HepG2 (cell line): ENCODE measurements at regions not wholly inside any gene's neighbourhood (a gene's known extent, or its start where the extent isn't known, plus 50 kb on each side); places are given as distances from the start of the nearest gene placed in this dataset.
"Not testable (repeated sequence)": the region's sequence is repeated elsewhere in the genome, so short reads cannot be mapped to it uniquely, and the experiment has no call there.

Experiments used
- ATAC-seq: fragments of 200-7000 bp; cut with Tn5 transposase; 3 replicates; pipeline ENCODE4 v1.9.1; 2020; ENCODE audit warnings: mild to moderate bottlenecking, moderate library complexity
- BruUV-seq: library from RNA; stranded (reverse); fragments of 400-500 nt; replicated peaks from 2 replicates; lab custom pipeline; 2021; lab: Mats Ljungman, UMichigan
- CTCF ChIA-PET: fragments of 300-600 bp; formaldehyde crosslinking; extraction: SDS; loops from one replicate; lab custom pipeline; 2021; ENCODE audit warnings: low total read pairs, inconsistent platforms, low intra/inter-chr PET ratio; lab: Yijun Ruan, JAX
- POLR2A ChIA-PET: fragments of 350-600 bp; sonication (Branson Sonifier 250); formaldehyde crosslinking; loops from one replicate; lab custom pipeline; 2020; ENCODE audit warnings: antibody characterized with exemption, inconsistent platforms; lab: Yijun Ruan, JAX
- DNase-seq: peaks from one replicate; pipeline ENCODE4 v3.0.0-alpha.2; 2015; ENCODE audit warnings: low spot score
- FAIRE-seq: peaks from 3 replicates; lab custom pipeline; 2011; peaks lifted over from hg19 to GRCh38; lab: Jason Lieb, UNC
- H2AFZ ChIP-seq: one replicate; pipeline ENCODE4 v1.6.1; 2011; ENCODE audit warnings: low read length, inconsistent platforms
- H3K27ac ChIP-seq: fragments of 300-600 bp; 3 replicates; pipeline ENCODE4 v1.8.0; 2011; ENCODE audit warnings: mixed run types, mild to moderate bottlenecking, mixed read lengths, low read length, inconsistent platforms; ENCODE audit not compliant: insufficient read depth; ENCODE audit errors: extremely low read length
- H3K27me3 ChIP-seq, 2 experiments: fragments of 200-600 bp in 1 of 2; 2 replicates in 1 of 2; 3 replicates in 1 of 2; pipeline versions ENCODE4 v1.6.0 to v1.8.0; 2011; ENCODE audit warnings: low read length in 2 of 2, mild to moderate bottlenecking in 2 of 2, moderate library complexity in 2 of 2, inconsistent platforms in 1 of 2; ENCODE audit not compliant: insufficient read depth in 2 of 2, control insufficient read depth in 1 of 2
- H3K36me3 ChIP-seq, 2 experiments: fragments of 200-600 bp in 1 of 2; replicated peaks in 1 of 2; 2 replicates in 1 of 2; 3 replicates in 1 of 2; pipeline versions ENCODE4 v1.5.1 to v1.8.0; 2011; ENCODE audit warnings: low read length in 2 of 2, inconsistent platforms in 1 of 2; ENCODE audit not compliant: insufficient read depth in 2 of 2, control insufficient read depth in 1 of 2
- H3K4me1 ChIP-seq: 2 replicates; pipeline ENCODE4 v1.5.1; 2012; ENCODE audit warnings: low read length, inconsistent platforms; ENCODE audit not compliant: insufficient read depth
- H3K4me2 ChIP-seq: 2 replicates; pipeline ENCODE4 v1.6.0; 2011; ENCODE audit warnings: low read depth, low read length, inconsistent platforms
- H3K4me3 ChIP-seq, 3 experiments: fragments of 200-600 bp in 1 of 3; sonication (generic), shearing (Covaris generic) in 1 of 3; replicated peaks in 1 of 3; 2 replicates each; pipeline ENCODE4 v1.5.1; 2011 to 2016; ENCODE audit warnings: low read length in 3 of 3, inconsistent platforms in 2 of 3, low read depth in 2 of 3, mild to moderate bottlenecking in 2 of 3, control low read depth in 1 of 3, mixed read lengths in 1 of 3; ENCODE audit not compliant: insufficient read depth in 1 of 3
- H3K79me2 ChIP-seq: one replicate; pipeline ENCODE4 v1.6.1; 2011; ENCODE audit warnings: low read length, inconsistent platforms; ENCODE audit not compliant: insufficient read depth
- H3K9ac ChIP-seq: 2 replicates; pipeline ENCODE4 v1.6.0; 2011; ENCODE audit warnings: mild to moderate bottlenecking, low read depth, low read length, inconsistent platforms; ENCODE audit not compliant: insufficient read depth
- H3K9me3 ChIP-seq: 2 replicates; pipeline ENCODE4 v1.5.1; 2012; ENCODE audit warnings: mild to moderate bottlenecking, low read length
- H4K20me1 ChIP-seq: 2 replicates; pipeline ENCODE4 v1.6.0; 2011; ENCODE audit warnings: inconsistent platforms, mild to moderate bottlenecking, low read length, moderate library complexity; ENCODE audit not compliant: insufficient read depth
- AHR ChIP-seq: IDR thresholded peaks from 2 replicates; pipeline ENCODE4 v1.6.1; 2018; ENCODE audit warnings: missing genetic modification reagents, missing compliant biosample characterization
- DMTF1 ChIP-seq: sonication (generic); formaldehyde crosslinking; IDR thresholded peaks from 2 replicates; pipeline ENCODE4 v1.4.0; 2020; ENCODE audit warnings: mild to moderate bottlenecking, missing genetic modification reagents
- EHMT2 ChIP-seq: fragments of 200-600 bp; sonication (generic); IDR thresholded peaks from 2 replicates; pipeline ENCODE4 v1.7.0; 2017; ENCODE audit warnings: antibody characterized with exemption, low read depth, low read length, borderline replicate concordance
- HDAC2 ChIP-seq: sonication (generic); formaldehyde crosslinking; IDR thresholded peaks from 2 replicates; pipeline ENCODE4 v1.4.0; 2020; ENCODE audit warnings: missing genetic modification reagents
- NFYB ChIP-seq: sonication (generic); formaldehyde crosslinking; IDR thresholded peaks from 2 replicates; pipeline ENCODE4 v1.4.0; 2020; ENCODE audit warnings: missing genetic modification reagents
- PTBP1 ChIP-seq: fragments of 200-400 bp; formaldehyde crosslinking; IDR thresholded peaks from 2 replicates; pipeline ENCODE4 v1.6.1; 2018; ENCODE audit warnings: low read length, low read depth; ENCODE audit not compliant: poor library complexity, severe bottlenecking
- SAP130 ChIP-seq: IDR thresholded peaks from 2 replicates; pipeline ENCODE4 v1.6.1; 2016; ENCODE audit warnings: low read depth
- SIN3B ChIP-seq: fragments of 150-350 bp; IDR thresholded peaks from 2 replicates; pipeline ENCODE4 v1.6.1; 2014; ENCODE audit warnings: low read length
- TBL1XR1 ChIP-seq: fragments of 150-350 bp; IDR thresholded peaks from 2 replicates; pipeline ENCODE4 v1.6.1; 2014; ENCODE audit warnings: borderline replicate concordance, low read length; ENCODE audit not compliant: partially characterized antibody
- ZNF441 ChIP-seq: sonication (generic); formaldehyde crosslinking; IDR thresholded peaks from 2 replicates; pipeline ENCODE4 v1.7.0; 2021; ENCODE audit warnings: missing genetic modification reagents, borderline replicate concordance
- WGBS: methylation state at CpG from one replicate; pipeline ENCODE4 v1.1.6; 2017; ENCODE audit warnings: low lambda C conversion rate; 5-methylcytosine and 5-hydroxymethylcytosine counted together
- in situ Hi-C: cut with HindIII; loops from 2 replicates; pipeline ENCODE4 v1.10.0; 2017; ENCODE audit warnings: low pct_unique_long_range_greater_than_20kb; ENCODE audit not compliant: extremely low pct_ligation_motif_present
- intact Hi-C: fragments of 100-400 bp; cut with micrococcal nuclease; formaldehyde crosslinking; loops from one replicate; pipeline ENCODE4 v1.10.0; 2022; ENCODE audit not compliant: unreplicated experiment

GRCh38 chr1:96912248-96912647 lies 190.7 kb downstream of the PTBP2 start:
- POLR2A ChIA-PET: no interaction called here
- no peak overlapping the region for H2AFZ ChIP-seq
- no peak for ATAC-seq
- TF ChIP-seq PTBP1 (no peak), DMTF1 (CRISPR knock-in tag) (no peak), TBL1XR1 (no peak), EHMT2 (no peak), SIN3B (no peak), AHR (CRISPR knock-in tag) (no peak), ZNF441 (no peak), HDAC2 (CRISPR knock-in tag) (no peak), SAP130 (CRISPR knock-in tag) (no peak), NFYB (CRISPR knock-in tag) (no peak)
- TF ChIP-seq, all 625 proteins: peak for 0
- CTCF ChIA-PET: no interaction called here
- in situ Hi-C loops: no loop called here
- Histone ChIP-seq H3K36me3 (no peaks in the 10 kb centered on the region), H3K79me2 (no peaks in the 10 kb centered on the region), H3K4me2 (no peak overlapping the region), H4K20me1 (no peaks in the 10 kb centered on the region), H3K9ac (no peak overlapping the region), H3K27me3 (no peaks in the 10 kb centered on the region), H3K27ac (no peak overlapping the region), H3K4me1 (no peaks in the 10 kb centered on the region), H3K9me3 (no peaks in the 10 kb centered on the region), H3K4me3 (no peak overlapping the region)
- FAIRE-seq: no peak
- 32% methylated on average over 5 of the region's 5 CpGs for WGBS
- BruUV-seq: no TSS peak
- intact Hi-C loops: no loop called here
- DNase-seq: no peak

- H3K27ac ChIP-seq, H2AFZ ChIP-seq, ATAC-seq, FAIRE-seq, H3K9ac ChIP-seq, H3K4me1 ChIP-seq, H3K4me2 ChIP-seq, H3K36me3 ChIP-seq, H3K9me3 ChIP-seq, POLR2A ChIA-PET, H3K27me3 ChIP-seq, in situ Hi-C loops, H3K79me2 ChIP-seq, intact Hi-C loops, H3K4me3 ChIP-seq, H4K20me1 ChIP-seq, DNase-seq, BruUV-seq, CTCF ChIA-PET: not testable (repeated sequence)
- WGBS: 2% methylated on average over 3 of the region's 3 CpGs
These were observed 194.1 kb downstream of the PTBP2 start for GRCh38 chr1:96915701-96916100.
